Gastroesophageal sphincter (tissue), 4 donors: ENCODE measurements at regions not wholly inside any gene's neighbourhood (a gene's known extent, or its start where the extent isn't known, plus 50 kb on each side); places are given as distances from the start of the nearest gene placed in this dataset.

ENCODE experiments used
- ATAC-seq: fragments of 150-250 bp; one replicate; pipeline ENCODE4 v1.9.1; 2016; ENCODE audit warnings: mild to moderate bottlenecking, moderate library complexity
- H3K27ac ChIP-seq, 4 donors: fragments of 200-600 bp; sonication (generic) in 3 of 4; 1 replicate in 3 of 4; 2 replicates in 1 of 4; pipeline ENCODE4 v1.5.1; 2016 to 2019
- H3K27me3 ChIP-seq: fragments of 200-600 bp; sonication (generic); one replicate; pipeline ENCODE4 v1.5.1; 2019
- H3K36me3 ChIP-seq, 2 donors: fragments of 200-600 bp; sonication (generic); one replicate each; pipeline ENCODE4 v1.5.1; 2019; ENCODE audit warnings: control low read depth in 1 of 2
- H3K4me1 ChIP-seq, 3 donors: fragments of 200-600 bp; sonication (generic); 1 replicate in 2 of 3; 2 replicates in 1 of 3; pipeline ENCODE4 v1.5.1; 2016 to 2019; ENCODE audit warnings: control low read depth in 2 of 3
- H3K4me3 ChIP-seq, 2 donors: fragments of 200-600 bp; sonication (generic); one replicate each; pipeline ENCODE4 v1.5.1; 2019; ENCODE audit warnings: mild to moderate bottlenecking in 1 of 2, moderate library complexity in 1 of 2
- H3K9me3 ChIP-seq, 3 donors: fragments of 200-600 bp; sonication (generic); one replicate each; pipeline ENCODE4 v1.5.1; 2017 to 2019; ENCODE audit warnings: control low read depth in 2 of 3
- CTCF ChIP-seq, 4 experiments: fragments of 200-600 bp in 2 of 4; fragments of 450-650 bp in 2 of 4; sonication (generic) in 1 of 4; IDR thresholded peaks; one replicate each; pipeline ENCODE4 v1.5.1; 2017 to 2019; ENCODE audit warnings: antibody characterized with exemption in 4 of 4, mild to moderate bottlenecking in 2 of 4, moderate library complexity in 2 of 4
- EP300 ChIP-seq: sonication (generic); formaldehyde crosslinking; IDR thresholded peaks from one replicate; pipeline ENCODE4 v1.6.1; 2017; ENCODE audit warnings: antibody characterized with exemption, mild to moderate bottlenecking
- POLR2A ChIP-seq, 2 donors: fragments of 450-650 bp; IDR thresholded peaks; one replicate each; pipeline ENCODE4 v1.6.1; 2017; ENCODE audit warnings: antibody characterized with exemption in 2 of 2, mild to moderate bottlenecking in 2 of 2, moderate library complexity in 1 of 2
- POLR2AphosphoS5 ChIP-seq: sonication (generic); formaldehyde crosslinking; IDR thresholded peaks from one replicate; pipeline ENCODE4 v1.6.1; 2017; ENCODE audit warnings: antibody characterized with exemption
- whole genome bisulfite sequencing, 2 donors: methylation state at CpG; one replicate each; pipeline ENCODE4 v1.1.5; 2018; ENCODE audit warnings: low coverage in 1 of 2; 5-methylcytosine and 5-hydroxymethylcytosine counted together

- H3K36me3 ChIP-seq, result no peaks in the 10 kb centered on the region
- H3K27me3 ChIP-seq, result no peaks in the 10 kb centered on the region
- no peak overlapping the region for H3K27ac ChIP-seq
- H3K4me3 ChIP-seq, result no peak overlapping the region
- no peak for ATAC-seq
- TF ChIP-seq CTCF (IDR thresholded peaks at IDR 0.05) (no peak), POLR2A (IDR thresholded peaks at IDR 0.05) (no peak), POLR2AphosphoS5 (no peak), EP300 (no peak)
- H3K9me3 ChIP-seq, result no peaks in the 10 kb centered on the region
- WGBS, 2 donors, result 20 to 41% methylated on average over 2 to 4 of the region's 6 CpGs
- no peaks in the 10 kb centered on the region for H3K4me1 ChIP-seq
These were observed 201.0 kb upstream of the GPR101 start for GRCh38 chrX:137234651-137235402.

GRCh38 chrX:137233478-137233877, 199.7 kb upstream of the GPR101 start:
- H3K9me3 ChIP-seq, result no peaks in the 10 kb centered on the region
- ATAC-seq, result no peak
- no peak overlapping the region for H3K27ac ChIP-seq
- no peaks in the 10 kb centered on the region for H3K27me3 ChIP-seq
- no peaks in the 10 kb centered on the region for H3K36me3 ChIP-seq
- no peak for TF ChIP-seq POLR2AphosphoS5
- no peak for TF ChIP-seq POLR2A (IDR thresholded peaks at IDR 0.05)
- no peak for TF ChIP-seq CTCF (IDR thresholded peaks at IDR 0.05)
- TF ChIP-seq EP300, result no peak
- no peaks in the 10 kb centered on the region for H3K4me1 ChIP-seq
- no peak overlapping the region for H3K4me3 ChIP-seq
- WGBS, 2 donors, result 48 to 62% methylated on average over 3 of the region's 3 CpGs

GRCh38 chrX:137227151-137227550, 193.4 kb upstream of the GPR101 start:
- WGBS, 2 donors, result 67% methylated on average over 1 of the region's 2 CpGs; no CpG with 5 or more reads in 1 of the 2 donors

GRCh38 chrX:137215467-137215866, 181.7 kb upstream of the GPR101 start:
- no peak for ATAC-seq
- Histone ChIP-seq H3K4me3 (no peak overlapping the region), H3K9me3 (no peaks in the 10 kb centered on the region), H3K4me1 (no peaks in the 10 kb centered on the region), H3K36me3 (no peaks in the 10 kb centered on the region), H3K27ac (no peak overlapping the region), H3K27me3 (no peaks in the 10 kb centered on the region)
- TF ChIP-seq EP300, result no peak
- TF ChIP-seq CTCF (IDR thresholded peaks at IDR 0.05), result no peak
- TF ChIP-seq POLR2A (IDR thresholded peaks at IDR 0.05), result no peak
- no peak for TF ChIP-seq POLR2AphosphoS5
- WGBS, 2 donors, result 56% methylated on average over 1 of the region's 1 CpG; no CpG with 5 or more reads in 1 of the 2 donors

More at GRCh38 chrX:137227151-137227550, 193.4 kb upstream of the GPR101 start:
- Histone ChIP-seq H3K4me1 (no peaks in the 10 kb centered on the region), H3K9me3 (no peaks in the 10 kb centered on the region), H3K4me3 (no peak overlapping the region), H3K27me3 (no peaks in the 10 kb centered on the region), H3K36me3 (no peaks in the 10 kb centered on the region), H3K27ac (no peak overlapping the region)
- no peak for ATAC-seq
- TF ChIP-seq POLR2AphosphoS5 (no peak), CTCF (IDR thresholded peaks at IDR 0.05) (no peak), EP300 (no peak), POLR2A (IDR thresholded peaks at IDR 0.05) (no peak)

GRCh38 chrX:137212078-137212632, 178.4 kb upstream of the GPR101 start:
- no peaks in the 10 kb centered on the region for H3K27me3 ChIP-seq
- H3K27ac ChIP-seq, result no peak overlapping the region
- WGBS, 2 donors, result 57 to 61% methylated on average over 2 to 3 of the region's 4 CpGs
- H3K4me1 ChIP-seq, result no peaks in the 10 kb centered on the region
- H3K4me3 ChIP-seq, result no peak overlapping the region
- H3K9me3 ChIP-seq, result no peaks in the 10 kb centered on the region
- H3K36me3 ChIP-seq, result no peaks in the 10 kb centered on the region
- ATAC-seq, result no peak
- TF ChIP-seq POLR2A (IDR thresholded peaks at IDR 0.05) (no peak), CTCF (IDR thresholded peaks at IDR 0.05) (no peak), POLR2AphosphoS5 (no peak), EP300 (no peak)
